Heart right ventricle (tissue), 16 donors: ENCODE measurements at regions not wholly inside any gene's neighbourhood (a gene's known extent, or its start where the extent isn't known, plus 50 kb on each side); places are given as distances from the start of the nearest gene placed in this dataset.

Source experiments
- ATAC-seq, 8 donors: fragments of 200-7000 bp; cut with Tn5 transposase; one replicate each; pipeline ENCODE4 v1.9.1; 2020; ENCODE audit warnings: mild to moderate bottlenecking in 8 of 8, moderate library complexity in 8 of 8, moderate number of reproducible peaks in 1 of 8
- DNase-seq, 2 donors: peaks; one replicate each; pipeline ENCODE4 v3.0.0-alpha.2; 2020
- H3K27ac ChIP-seq, 10 donors: fragments of 200-600 bp; sonication (generic) in 2 of 10; one replicate each; pipeline versions ENCODE4 v1.5.0 to v1.8.0; 2020 to 2022; ENCODE audit warnings: mild to moderate bottlenecking in 3 of 10
- H3K27me3 ChIP-seq, 7 donors: fragments of 200-600 bp; one replicate each; pipeline ENCODE4 v1.8.0; 2021 to 2022; ENCODE audit warnings: mild to moderate bottlenecking in 2 of 7
- H3K36me3 ChIP-seq, 9 donors: fragments of 200-600 bp; sonication (generic) in 1 of 9; one replicate each; pipeline versions ENCODE4 v1.5.0 to v1.8.0; 2020 to 2022; ENCODE audit warnings: mild to moderate bottlenecking in 2 of 9
- H3K4me1 ChIP-seq, 9 donors: fragments of 200-600 bp; sonication (generic) in 1 of 9; one replicate each; pipeline versions ENCODE4 v1.5.0 to v1.8.0; 2020 to 2022; ENCODE audit warnings: mild to moderate bottlenecking in 4 of 9
- H3K4me3 ChIP-seq, 10 donors: fragments of 200-600 bp; sonication (generic) in 2 of 10; one replicate each; pipeline versions ENCODE4 v1.5.0 to v1.8.0; 2020 to 2022; ENCODE audit warnings: mild to moderate bottlenecking in 7 of 10, moderate library complexity in 2 of 10
- H3K9me3 ChIP-seq, 11 donors: fragments of 200-600 bp in 10 of 11; sonication (generic) in 2 of 11; one replicate each; pipeline versions ENCODE4 v1.5.0 to v1.8.0; 2013 to 2022; ENCODE audit warnings: mild to moderate bottlenecking in 2 of 11, control low read depth in 1 of 11, moderate library complexity in 1 of 11
- WGBS, 2 donors: extraction: QIAGEN DNeasy Blood & Tissue Kit; methylation state at CpG; one replicate each; pipeline ENCODE4 v1.1.7; 2013; ENCODE audit warnings: inconsistent platforms in 1 of 2; 5-methylcytosine and 5-hydroxymethylcytosine counted together
- intact Hi-C, 10 donors: fragments of 100-400 bp; cut with DNase I; formaldehyde crosslinking; loops; one replicate each; pipeline versions ENCODE4 v1.11.1 to v1.14.2; 2022
- TF ChIP-seq, protein P1 (sequence below), 9 donors: fragments of 200-600 bp; sonication (generic) in 2 of 9; IDR thresholded peaks; one replicate each; pipeline versions ENCODE4 v1.5.0 to v1.8.0; 2021 to 2022; ENCODE audit warnings: antibody characterized with exemption in 9 of 9, mild to moderate bottlenecking in 5 of 9, moderate library complexity in 1 of 9
- donor health status: Arrhythmogenic right ventricular cardiomyopathy.
- donor health status: ischemic (EF 13 %, LVEDD 7.1; RV severe dilation, severe dysfunction).
- donor health status: healthy with polysubstance abuse.
- donor health status: DM: no; HTN: yes; CAD: no.
- donor health status: DM: no; HTN: no; CAD: no.
- donor health status: ischemic (EF 25% LVEDD 6.9; RV normal size, moderate dysfunction).
- donor health status: ischemic (EF 25% LVEDD 5.7; RV mildly dilated, moderate dysfunction).
- donor health status: healthy.
- donor health status: DM: yes; HTN: yes; CAD: no.
- donor health status: Ischemic cardiomyopathy.
- donor health status: ischemic (EF 35%, LVEDD 5.7; RV mildly dilated, moderate dysfunction).
- donor health status: nonischemic (EF 11% LVEDD 7.7; RV severe dilation, severe dysfunction).
- donor health status: DM: yes; HTN: yes; CAD: no.
- donor health status: PGD.
- donor health status: ischemic (EF 29% LVEDD 5.4; RV normal size, mild dysfunction).
- donor health status: nonischemic (EF 23%, LVEDD 6.1; RV moderate dilation, normal function).

- H3K27me3 ChIP-seq, result no peaks in the 10 kb centered on the region
- peaks cover 0 to 5% (median 0%) of the 10 kb centered on the region in 9 donors for H3K4me1 ChIP-seq
- no peak for DNase-seq
- H3K27ac ChIP-seq, result no peak overlapping the region
- H3K9me3 ChIP-seq, result peaks cover 0 to 20% (median 0%) of the 10 kb centered on the region in 11 donors
- H3K36me3 ChIP-seq, result no peaks in the 10 kb centered on the region
- no peak for ATAC-seq
- no peak overlapping the region for H3K4me3 ChIP-seq
- intact Hi-C loops, result no loop called here
- 96 to 98% methylated on average over 2 of the region's 2 CpGs for WGBS, 2 donors
- TF ChIP-seq, protein P1, sequence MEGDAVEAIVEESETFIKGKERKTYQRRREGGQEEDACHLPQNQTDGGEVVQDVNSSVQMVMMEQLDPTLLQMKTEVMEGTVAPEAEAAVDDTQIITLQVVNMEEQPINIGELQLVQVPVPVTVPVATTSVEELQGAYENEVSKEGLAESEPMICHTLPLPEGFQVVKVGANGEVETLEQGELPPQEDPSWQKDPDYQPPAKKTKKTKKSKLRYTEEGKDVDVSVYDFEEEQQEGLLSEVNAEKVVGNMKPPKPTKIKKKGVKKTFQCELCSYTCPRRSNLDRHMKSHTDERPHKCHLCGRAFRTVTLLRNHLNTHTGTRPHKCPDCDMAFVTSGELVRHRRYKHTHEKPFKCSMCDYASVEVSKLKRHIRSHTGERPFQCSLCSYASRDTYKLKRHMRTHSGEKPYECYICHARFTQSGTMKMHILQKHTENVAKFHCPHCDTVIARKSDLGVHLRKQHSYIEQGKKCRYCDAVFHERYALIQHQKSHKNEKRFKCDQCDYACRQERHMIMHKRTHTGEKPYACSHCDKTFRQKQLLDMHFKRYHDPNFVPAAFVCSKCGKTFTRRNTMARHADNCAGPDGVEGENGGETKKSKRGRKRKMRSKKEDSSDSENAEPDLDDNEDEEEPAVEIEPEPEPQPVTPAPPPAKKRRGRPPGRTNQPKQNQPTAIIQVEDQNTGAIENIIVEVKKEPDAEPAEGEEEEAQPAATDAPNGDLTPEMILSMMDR (IDR thresholded peaks at IDR 0.05), result no peak
Observed at GRCh38 chr6:155854787-155855186, 399.1 kb upstream of the NOX3 start.

DNA sequence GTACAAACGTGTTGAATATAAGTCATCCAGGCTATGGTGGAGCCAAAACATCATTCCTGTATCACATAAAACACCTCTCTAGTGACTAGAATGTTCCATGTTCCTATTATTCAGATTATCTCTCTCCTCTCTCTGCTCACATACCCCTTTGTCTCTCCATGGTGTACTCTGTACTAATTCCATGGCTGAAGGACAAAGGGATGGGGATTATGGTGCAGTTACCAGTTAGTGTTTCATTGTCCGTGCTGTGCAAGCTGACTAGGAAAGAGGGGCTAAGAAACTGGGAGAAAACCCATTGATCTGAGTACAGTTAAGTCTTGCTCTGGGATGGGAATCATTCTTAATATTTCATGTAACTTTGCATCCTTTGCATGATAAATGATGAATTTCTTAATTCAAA is 397.4 kb upstream of the NOX3 start:
- Histone ChIP-seq H3K27ac (no peak overlapping the region), H3K4me3 (no peak overlapping the region), H3K36me3 (no peaks in the 10 kb centered on the region), H3K4me1 (peaks cover 0 to 5% (median 0%) of the 10 kb centered on the region in 9 donors), H3K9me3 (peaks cover 0 to 2% (median 0%) of the 10 kb centered on the region in 11 donors), H3K27me3 (no peaks in the 10 kb centered on the region)
- ATAC-seq (no peak), DNase-seq (no peak)
- intact Hi-C loops, result no loop called here
- TF ChIP-seq, protein P1 (IDR thresholded peaks at IDR 0.05), result no peak
- 79 to 83% methylated on average over 2 of the region's 2 CpGs for WGBS, 2 donors

- ATAC-seq, result no peak
Observed at GRCh38 chr6:155850408-155850841, 394.8 kb upstream of the NOX3 start.

GRCh38 chr6:155847711-155848110 is 392.1 kb upstream of the NOX3 start:
- Histone ChIP-seq H3K36me3 (no peaks in the 10 kb centered on the region), H3K27ac (no peak overlapping the region), H3K9me3 (peaks cover 0 to 26% (median 14%) of the 10 kb centered on the region in 11 donors), H3K27me3 (no peaks in the 10 kb centered on the region), H3K4me1 (peaks cover 0 to 5% (median 0%) of the 10 kb centered on the region in 9 donors), H3K4me3 (no peak overlapping the region)
- ATAC-seq (no peak), DNase-seq (no peak)
- 60 to 82% methylated on average over 5 of the region's 5 CpGs for WGBS, 2 donors
- TF ChIP-seq, protein P1 (IDR thresholded peaks at IDR 0.05), result no peak
- intact Hi-C loops, result no loop called here

More at GRCh38 chr6:155850408-155850841, 394.8 kb upstream of the NOX3 start:
- Histone ChIP-seq H3K27me3 (no peaks in the 10 kb centered on the region), H3K36me3 (no peaks in the 10 kb centered on the region), H3K9me3 (peaks cover 0 to 13% (median 10%) of the 10 kb centered on the region in 11 donors), H3K4me1 (peaks cover 0 to 5% (median 0%) of the 10 kb centered on the region in 9 donors), H3K27ac (no peak overlapping the region), H3K4me3 (no peak overlapping the region)
- DNase-seq, result no peak
- WGBS, 2 donors, result 85 to 90% methylated on average over 5 of the region's 5 CpGs
- intact Hi-C loops, result no loop called here
- TF ChIP-seq, protein P1 (IDR thresholded peaks at IDR 0.05), result no peak
